ENCODE measurements at regions not wholly inside any gene's neighbourhood (a gene's known extent, or its start where the extent isn't known, plus 50 kb on each side); places are given as distances from the start of the nearest gene placed in this dataset.
A peak's percentile ranks its signal among the peaks of the same experiment; 100 is the strongest.

DNA sequence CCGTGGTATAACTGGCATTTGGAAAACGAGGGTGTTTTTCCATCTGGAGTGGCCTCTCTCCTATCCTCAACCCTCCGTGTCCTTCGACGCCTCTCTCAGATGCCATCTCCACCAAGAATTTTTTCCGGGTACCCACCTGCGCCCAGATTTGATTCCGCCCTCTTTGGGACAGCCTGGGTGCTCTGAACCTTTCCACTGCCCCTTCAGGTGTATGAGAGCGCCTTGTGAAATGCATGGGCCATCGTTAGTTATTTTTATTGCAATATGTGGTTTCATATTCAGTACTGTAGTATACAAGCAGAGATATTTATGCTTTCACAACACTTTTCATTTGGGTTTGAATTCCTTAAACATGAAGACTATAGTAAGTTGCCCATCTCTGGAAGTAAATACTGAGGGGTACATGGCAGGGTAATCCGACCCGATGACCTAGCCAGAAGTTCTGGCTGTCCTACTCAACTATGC lies 78.2 kb upstream of the IFNE start:
- Histone ChIP-seq H3K9me3 (ENCODE audit: control insufficient read depth, low read length) (no peaks in the 10 kb centered on the region), H3K27ac (ENCODE audit: insufficient read depth, low read depth, low read length, poor library complexity, severe bottlenecking) (no peak overlapping the region), H3K4me3 (ENCODE audit: insufficient read depth, low read depth, low read length) (peak overlapping the region; percentile 63), H3K4me1 (ENCODE audit: control insufficient read depth, insufficient read depth, low read length) (no peaks in the 10 kb centered on the region), H3K27me3 (ENCODE audit: control insufficient read depth, insufficient read depth, low read length, poor library complexity, severe bottlenecking) (peaks cover 41% of the 10 kb centered on the region), H3K36me3 (ENCODE audit: control insufficient read depth, insufficient read depth, low read length) (no peaks in the 10 kb centered on the region)
- 63 to 67% methylated on average over 10 to 12 of the region's 12 CpGs for WGBS, 2 experiments

- H3K27me3 ChIP-seq (ENCODE audit: control insufficient read depth, insufficient read depth, low read length, poor library complexity, severe bottlenecking) = peaks cover 41% of the 10 kb centered on the region
- H3K27ac ChIP-seq (ENCODE audit: insufficient read depth, low read depth, low read length, poor library complexity, severe bottlenecking) = no peak overlapping the region
- H3K4me3 ChIP-seq (ENCODE audit: insufficient read depth, low read depth, low read length) = no peak overlapping the region
- no peaks in the 10 kb centered on the region for H3K9me3 ChIP-seq (ENCODE audit: control insufficient read depth, low read length)
- H3K4me1 ChIP-seq (ENCODE audit: control insufficient read depth, insufficient read depth, low read length) = no peaks in the 10 kb centered on the region
- 80 to 90% methylated on average over 1 of the region's 2 CpGs for WGBS, 2 experiments
- H3K36me3 ChIP-seq (ENCODE audit: control insufficient read depth, insufficient read depth, low read length) = no peaks in the 10 kb centered on the region
These were observed 79.4 kb upstream of the IFNE start for GRCh38 chr9:21561502-21561901.

DNA sequence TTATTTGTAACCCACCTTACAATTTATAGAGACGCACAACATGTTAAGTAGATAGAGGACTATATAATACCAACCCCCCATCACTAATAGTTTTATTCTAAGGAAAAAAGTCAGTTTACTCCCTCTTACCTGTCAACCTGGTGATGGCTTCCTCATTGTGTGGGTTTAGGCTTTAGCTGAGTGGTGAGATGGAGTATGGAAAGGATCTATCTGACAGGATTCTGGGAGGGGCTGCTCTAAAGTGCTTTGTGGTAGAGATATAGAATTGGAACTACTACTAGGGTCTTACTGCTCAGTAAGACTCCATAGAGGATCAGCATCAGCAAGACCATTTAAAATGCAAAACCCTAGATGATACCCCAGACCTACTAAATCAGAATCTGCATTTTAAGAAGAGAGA lies 82.1 kb upstream of the IFNE start:
- Histone ChIP-seq H3K27me3 (ENCODE audit: control insufficient read depth, insufficient read depth, low read length, poor library complexity, severe bottlenecking) (peaks cover 16% of the 10 kb centered on the region), H3K4me1 (ENCODE audit: control insufficient read depth, insufficient read depth, low read length) (no peaks in the 10 kb centered on the region), H3K4me3 (ENCODE audit: insufficient read depth, low read depth, low read length) (no peak overlapping the region), H3K27ac (ENCODE audit: insufficient read depth, low read depth, low read length, poor library complexity, severe bottlenecking) (no peak overlapping the region), H3K9me3 (ENCODE audit: control insufficient read depth, low read length) (no peaks in the 10 kb centered on the region), H3K36me3 (ENCODE audit: control insufficient read depth, insufficient read depth, low read length) (no peaks in the 10 kb centered on the region)
- WGBS, 2 experiments = 100% methylated on average over 1 of the region's 1 CpG; no CpG with 5 or more reads in 1 of the 2 experiments

GRCh38 chr9:21565155-21565554 lies 83.0 kb upstream of the IFNE start:
- H3K4me3 ChIP-seq (ENCODE audit: insufficient read depth, low read depth, low read length) = no peak overlapping the region
- H3K4me1 ChIP-seq (ENCODE audit: control insufficient read depth, insufficient read depth, low read length) = no peaks in the 10 kb centered on the region
- H3K9me3 ChIP-seq (ENCODE audit: control insufficient read depth, low read length) = no peaks in the 10 kb centered on the region
- H3K27me3 ChIP-seq (ENCODE audit: control insufficient read depth, insufficient read depth, low read length, poor library complexity, severe bottlenecking) = peaks cover 8% of the 10 kb centered on the region
- no peak overlapping the region for H3K27ac ChIP-seq (ENCODE audit: insufficient read depth, low read depth, low read length, poor library complexity, severe bottlenecking)
- 90 to 92% methylated on average over 3 of the region's 3 CpGs for WGBS, 2 experiments
- H3K36me3 ChIP-seq (ENCODE audit: control insufficient read depth, insufficient read depth, low read length) = no peaks in the 10 kb centered on the region

DNA sequence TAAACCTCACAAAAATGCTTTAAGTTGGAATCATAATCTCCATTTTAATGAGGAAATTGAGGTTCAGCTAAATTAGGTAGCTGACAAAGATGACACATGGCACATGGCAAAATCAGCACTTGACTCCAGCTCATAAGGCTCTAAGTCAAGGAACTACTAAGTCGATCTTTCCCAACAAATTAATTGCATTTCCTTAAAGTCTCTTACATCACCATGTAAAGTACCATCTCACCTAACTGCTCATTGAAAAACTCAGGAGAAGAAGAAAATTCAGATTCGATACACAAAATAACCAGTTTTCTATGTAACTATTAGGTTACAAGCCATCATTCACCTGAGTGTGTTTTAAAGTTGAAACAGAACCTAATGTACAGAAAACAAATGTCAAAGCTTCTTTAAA lies 85.8 kb upstream of the IFNE start:
- no peaks in the 10 kb centered on the region for H3K36me3 ChIP-seq (ENCODE audit: control insufficient read depth, insufficient read depth, low read length)
- 90 to 95% methylated on average over 1 to 2 of the region's 2 CpGs for WGBS, 2 experiments
- H3K4me3 ChIP-seq (ENCODE audit: insufficient read depth, low read depth, low read length) = no peak overlapping the region
- no peaks in the 10 kb centered on the region for H3K27me3 ChIP-seq (ENCODE audit: control insufficient read depth, insufficient read depth, low read length, poor library complexity, severe bottlenecking)
- H3K27ac ChIP-seq (ENCODE audit: insufficient read depth, low read depth, low read length, poor library complexity, severe bottlenecking) = no peak overlapping the region
- no peaks in the 10 kb centered on the region for H3K9me3 ChIP-seq (ENCODE audit: control insufficient read depth, low read length)
- H3K4me1 ChIP-seq (ENCODE audit: control insufficient read depth, insufficient read depth, low read length) = no peaks in the 10 kb centered on the region

DNA sequence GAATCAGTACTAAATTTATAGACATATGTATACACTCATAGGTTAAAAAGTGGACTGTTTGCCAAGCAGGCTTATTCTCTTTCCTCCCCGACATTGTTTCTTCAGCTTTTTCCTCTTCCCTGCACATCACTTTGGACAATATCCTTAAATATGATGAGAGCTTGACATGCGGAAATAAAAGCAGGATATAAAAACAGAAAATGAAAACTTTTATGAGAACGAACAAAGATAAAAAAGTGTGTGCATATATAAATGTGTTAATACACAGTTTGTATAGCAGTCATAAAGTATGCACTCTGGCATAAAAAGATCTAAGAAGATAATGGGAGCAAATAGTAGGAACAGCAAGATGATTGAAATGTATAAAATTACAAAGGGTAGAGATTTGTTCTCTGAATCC lies 86.4 kb upstream of the IFNE start:
- no peaks in the 10 kb centered on the region for H3K27me3 ChIP-seq (ENCODE audit: control insufficient read depth, insufficient read depth, low read length, poor library complexity, severe bottlenecking)
- H3K9me3 ChIP-seq (ENCODE audit: control insufficient read depth, low read length) = no peaks in the 10 kb centered on the region
- no peaks in the 10 kb centered on the region for H3K4me1 ChIP-seq (ENCODE audit: control insufficient read depth, insufficient read depth, low read length)
- WGBS, 2 experiments = 88 to 97% methylated on average over 2 to 3 of the region's 3 CpGs
- H3K4me3 ChIP-seq (ENCODE audit: insufficient read depth, low read depth, low read length) = no peak overlapping the region
- no peak overlapping the region for H3K27ac ChIP-seq (ENCODE audit: insufficient read depth, low read depth, low read length, poor library complexity, severe bottlenecking)
- H3K36me3 ChIP-seq (ENCODE audit: control insufficient read depth, insufficient read depth, low read length) = no peaks in the 10 kb centered on the region

DNA sequence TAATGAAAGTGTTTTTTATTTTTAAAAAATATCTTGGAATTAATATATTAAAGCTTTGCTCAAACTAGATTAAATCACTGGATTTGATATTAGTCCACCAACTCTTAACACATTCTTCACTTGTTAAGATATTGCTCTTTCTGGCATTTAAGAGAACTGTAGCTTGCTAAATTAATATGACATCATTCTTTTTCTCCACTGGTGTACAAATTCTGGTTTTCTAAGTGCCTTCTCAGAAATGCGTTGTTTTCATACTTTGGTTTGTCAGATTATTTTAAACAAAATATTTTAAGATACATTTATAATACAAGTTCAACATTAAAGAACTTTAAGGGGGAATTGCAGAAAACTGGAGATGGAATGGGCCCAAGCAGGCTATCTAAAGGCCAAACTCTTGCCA lies 87.6 kb upstream of the IFNE start:
- Histone ChIP-seq H3K9me3 (ENCODE audit: control insufficient read depth, low read length) (no peaks in the 10 kb centered on the region), H3K4me3 (ENCODE audit: insufficient read depth, low read depth, low read length) (no peak overlapping the region), H3K36me3 (ENCODE audit: control insufficient read depth, insufficient read depth, low read length) (no peaks in the 10 kb centered on the region), H3K4me1 (ENCODE audit: control insufficient read depth, insufficient read depth, low read length) (no peaks in the 10 kb centered on the region), H3K27me3 (ENCODE audit: control insufficient read depth, insufficient read depth, low read length, poor library complexity, severe bottlenecking) (no peaks in the 10 kb centered on the region), H3K27ac (ENCODE audit: insufficient read depth, low read depth, low read length, poor library complexity, severe bottlenecking) (no peak overlapping the region)
- no CpG with 5 or more reads among the region's 1 CpG for WGBS, 2 experiments

DNA sequence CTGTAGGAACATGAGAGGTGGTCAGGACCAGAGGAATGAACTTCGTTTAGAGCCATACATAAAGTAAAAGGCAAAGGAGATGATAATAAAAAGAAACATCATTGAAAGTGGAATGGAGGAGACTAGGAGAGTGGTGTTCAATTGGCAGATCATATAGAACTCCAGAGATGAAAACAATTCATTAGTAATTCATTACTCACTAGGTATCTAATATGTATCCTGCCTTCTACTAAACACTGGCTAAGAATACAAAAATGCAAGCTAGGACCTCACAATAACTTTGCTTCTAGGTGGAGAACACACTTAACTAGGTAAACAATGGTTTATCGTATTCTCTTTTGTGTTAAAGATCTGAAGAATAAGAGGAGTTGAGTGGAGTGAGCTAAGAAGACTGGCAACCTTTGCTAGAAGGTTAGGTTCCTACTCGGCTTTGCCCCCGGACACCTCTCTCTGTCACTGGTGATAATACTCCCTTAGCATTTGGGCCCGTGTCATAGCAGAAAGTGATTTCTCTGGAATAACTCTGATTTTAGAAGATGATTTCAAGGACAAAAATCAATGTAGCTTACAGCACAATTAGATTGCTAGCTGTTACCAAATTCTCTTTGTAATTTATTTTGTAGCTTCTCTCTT lies 88.6 kb upstream of the IFNE start:
- Histone ChIP-seq H3K9me3 (ENCODE audit: control insufficient read depth, low read length) (no peaks in the 10 kb centered on the region), H3K4me1 (ENCODE audit: control insufficient read depth, insufficient read depth, low read length) (peaks cover 2% of the 10 kb centered on the region), H3K4me3 (ENCODE audit: insufficient read depth, low read depth, low read length) (no peak overlapping the region), H3K27me3 (ENCODE audit: control insufficient read depth, insufficient read depth, low read length, poor library complexity, severe bottlenecking) (no peaks in the 10 kb centered on the region), H3K36me3 (ENCODE audit: control insufficient read depth, insufficient read depth, low read length) (no peaks in the 10 kb centered on the region), H3K27ac (ENCODE audit: insufficient read depth, low read depth, low read length, poor library complexity, severe bottlenecking) (no peak overlapping the region)
- 90 to 93% methylated on average over 5 of the region's 5 CpGs for WGBS, 2 experiments

DNA sequence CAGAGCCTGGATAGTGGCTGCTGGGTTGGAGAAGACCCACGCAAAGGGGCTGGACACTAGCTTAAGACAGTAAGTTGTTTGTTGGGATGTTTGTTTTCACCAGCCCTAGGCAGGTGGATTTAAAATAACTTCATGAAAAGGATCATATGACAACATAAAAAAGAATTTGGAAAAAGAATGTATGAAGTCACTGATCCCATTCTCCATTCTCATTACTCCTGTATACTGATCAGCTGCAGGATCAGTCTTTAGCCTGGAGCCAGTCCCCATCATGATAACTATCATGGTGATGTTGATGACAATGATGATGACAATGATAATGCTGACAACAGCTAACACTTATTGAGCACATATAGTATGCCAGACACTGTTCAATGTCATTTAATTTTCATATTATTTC lies 92.1 kb upstream of the IFNE start:
- WGBS, 2 experiments = 90 to 93% methylated on average over 1 of the region's 1 CpG
- H3K4me1 ChIP-seq (ENCODE audit: control insufficient read depth, insufficient read depth, low read length) = peaks cover 18% of the 10 kb centered on the region
- H3K27me3 ChIP-seq (ENCODE audit: control insufficient read depth, insufficient read depth, low read length, poor library complexity, severe bottlenecking) = no peaks in the 10 kb centered on the region

DNA sequence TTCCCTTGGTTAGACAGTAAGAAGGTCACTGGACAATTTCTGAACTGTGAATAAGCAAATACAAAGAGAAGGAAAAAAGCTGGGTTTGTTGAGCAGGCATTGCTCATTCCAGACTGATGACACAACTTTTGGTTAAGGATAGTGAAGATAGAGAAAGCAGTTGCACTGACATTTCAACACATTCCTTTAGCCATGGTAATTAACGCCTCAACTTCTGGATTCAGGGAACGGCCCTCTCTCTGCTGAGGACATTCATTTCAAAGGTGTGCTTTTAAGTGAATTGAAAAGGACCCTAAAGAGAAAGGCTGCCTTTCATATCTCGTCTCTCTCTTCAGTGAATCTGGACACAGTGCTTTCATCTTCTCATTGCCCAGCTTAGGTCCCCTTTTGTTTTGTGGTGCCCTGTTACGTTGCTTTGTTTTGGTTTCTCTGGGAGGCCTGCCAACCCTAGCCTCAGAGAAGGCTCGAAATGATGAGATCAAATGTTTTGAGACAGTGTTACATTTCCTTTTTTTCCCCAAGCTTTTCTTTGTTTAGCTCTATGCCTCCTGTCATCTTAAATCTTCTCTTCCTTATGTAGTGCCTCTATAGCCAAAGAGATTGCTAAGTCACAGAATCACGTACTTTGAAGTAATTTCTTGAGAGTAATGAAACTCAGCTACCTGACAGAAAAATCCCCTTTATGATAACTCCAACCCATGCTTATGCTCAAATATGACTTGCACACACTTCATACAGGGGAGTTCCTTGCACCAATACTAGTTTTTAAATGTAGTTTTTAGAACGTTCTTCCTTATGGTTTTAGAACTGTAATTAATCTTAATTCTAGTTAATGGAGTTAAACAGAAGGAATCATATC lies 94.4 kb upstream of the IFNE start:
- WGBS, 2 experiments = 34 to 43% methylated on average over 6 to 7 of the region's 7 CpGs
- Histone ChIP-seq H3K27ac (ENCODE audit: insufficient read depth, low read depth, low read length, poor library complexity, severe bottlenecking) (peak overlapping the region; percentile 37), H3K9me3 (ENCODE audit: control insufficient read depth, low read length) (no peaks in the 10 kb centered on the region), H3K36me3 (ENCODE audit: control insufficient read depth, insufficient read depth, low read length) (no peaks in the 10 kb centered on the region), H3K4me1 (ENCODE audit: control insufficient read depth, insufficient read depth, low read length) (peaks cover 18% of the 10 kb centered on the region), H3K27me3 (ENCODE audit: control insufficient read depth, insufficient read depth, low read length, poor library complexity, severe bottlenecking) (no peaks in the 10 kb centered on the region), H3K4me3 (ENCODE audit: insufficient read depth, low read depth, low read length) (no peak overlapping the region)

More for the DNA sequence above, 92.1 kb upstream of the IFNE start:
- Histone ChIP-seq H3K27ac (ENCODE audit: insufficient read depth, low read depth, low read length, poor library complexity, severe bottlenecking) (no peak overlapping the region), H3K36me3 (ENCODE audit: control insufficient read depth, insufficient read depth, low read length) (no peaks in the 10 kb centered on the region), H3K4me3 (ENCODE audit: insufficient read depth, low read depth, low read length) (no peak overlapping the region), H3K9me3 (ENCODE audit: control insufficient read depth, low read length) (no peaks in the 10 kb centered on the region)

Measured in ectodermal cell (in vitro differentiated cells).